ENCODE measurements at regions not wholly inside any gene's neighbourhood (a gene's known extent, or its start where the extent isn't known, plus 50 kb on each side); places are given as distances from the start of the nearest gene placed in this dataset.

GRCh38 chr2:157106950-157107349 is 150.6 kb upstream of the GALNT5 start:
- no peak for ATAC-seq
- TF ChIP-seq GLIS3 (CRISPR knock-in tag; IDR thresholded peaks at IDR 0.05) (no peak), CSRNP3 (CRISPR knock-in tag; IDR thresholded peaks at IDR 0.05) (no peak), ZC3H10 (CRISPR knock-in tag; IDR thresholded peaks at IDR 0.05) (no peak), PATZ1 (CRISPR knock-in tag; IDR thresholded peaks at IDR 0.05; ENCODE audit: borderline replicate concordance) (no peak), ESRRG (CRISPR knock-in tag; IDR thresholded peaks at IDR 0.05) (no peak), TCF4 (CRISPR knock-in tag; IDR thresholded peaks at IDR 0.05; ENCODE audit: borderline replicate concordance) (no peak), ARNTL (CRISPR knock-in tag; IDR thresholded peaks at IDR 0.05; ENCODE audit: borderline replicate concordance, low read depth) (no peak), TOX (CRISPR knock-in tag; IDR thresholded peaks at IDR 0.05; ENCODE audit: borderline replicate concordance) (no peak), RARB (CRISPR knock-in tag; IDR thresholded peaks at IDR 0.05) (no peak)

- no peak for ATAC-seq
- TF ChIP-seq PATZ1 (CRISPR knock-in tag; IDR thresholded peaks at IDR 0.05; ENCODE audit: borderline replicate concordance) (no peak), ZFP30 (CRISPR knock-in tag; IDR thresholded peaks at IDR 0.05) (no peak), ZNF8 (CRISPR knock-in tag; IDR thresholded peaks at IDR 0.05) (no peak), ZNF565 (CRISPR knock-in tag; conservative IDR thresholded peaks at IDR 0.05; ENCODE audit: low read depth) (no peak), GLIS3 (CRISPR knock-in tag; IDR thresholded peaks at IDR 0.05) (no peak), TSHZ2 (CRISPR knock-in tag; IDR thresholded peaks at IDR 0.05) (no peak), POU6F1 (CRISPR knock-in tag; IDR thresholded peaks at IDR 0.05; ENCODE audit: borderline replicate concordance, low read depth) (no peak)
These were observed 150.0 kb upstream of the GALNT5 start for GRCh38 chr2:157107460-157107859.

GRCh38 chr2:157107877-157108276 is 149.6 kb upstream of the GALNT5 start:
- ATAC-seq: no peak

More at GRCh38 chr2:157107877-157108276, 149.6 kb upstream of the GALNT5 start:
- no peak for TF ChIP-seq OSR1 (CRISPR knock-in tag; IDR thresholded peaks at IDR 0.05)
- TF ChIP-seq TOX (CRISPR knock-in tag; IDR thresholded peaks at IDR 0.05; ENCODE audit: borderline replicate concordance): no peak
- TF ChIP-seq POU6F1 (CRISPR knock-in tag; IDR thresholded peaks at IDR 0.05; ENCODE audit: borderline replicate concordance, low read depth): no peak
- TF ChIP-seq CSRNP3 (CRISPR knock-in tag; IDR thresholded peaks at IDR 0.05): no peak
- TF ChIP-seq CSDC2 (CRISPR knock-in tag; IDR thresholded peaks at IDR 0.05): no peak
- no peak for TF ChIP-seq TCF4 (CRISPR knock-in tag; IDR thresholded peaks at IDR 0.05; ENCODE audit: borderline replicate concordance)
- no peak for TF ChIP-seq ZNF70 (CRISPR knock-in tag; IDR thresholded peaks at IDR 0.05)
- TF ChIP-seq PATZ1 (CRISPR knock-in tag; IDR thresholded peaks at IDR 0.05; ENCODE audit: borderline replicate concordance): no peak
